ENCODE measurements at regions not wholly inside any gene's neighbourhood (a gene's known extent, or its start where the extent isn't known, plus 50 kb on each side); places are given as distances from the start of the nearest gene placed in this dataset.

GRCh38 chr12:69131077-69131476 lies 108.3 kb upstream of the CPSF6 start:
- ATAC-seq = no peak

GRCh38 chr12:69136931-69137613 lies 102.3 kb upstream of the CPSF6 start:
- Mint-ChIP-seq H3K27me3 (ENCODE audit: low read depth) (peaks cover 27% of the 10 kb centered on the region), H3K36me3 (ENCODE audit: insufficient read depth) (peaks cover 4% of the 10 kb centered on the region), H3K4me3 (no peak overlapping the region), H3K9me3 (peaks cover 24% of the 10 kb centered on the region), H3K4me1 (ENCODE audit: low read depth) (no peaks in the 10 kb centered on the region)
- ATAC-seq (no peak), DNase-seq (no peak)

More at GRCh38 chr12:69131077-69131476, 108.3 kb upstream of the CPSF6 start:
- Mint-ChIP-seq H3K9me3 (no peaks in the 10 kb centered on the region), H3K27me3 (ENCODE audit: low read depth) (peaks cover 13% of the 10 kb centered on the region), H3K36me3 (ENCODE audit: insufficient read depth) (no peaks in the 10 kb centered on the region), H3K4me3 (no peak overlapping the region), H3K4me1 (ENCODE audit: low read depth) (no peaks in the 10 kb centered on the region)
- no peak for DNase-seq

DNA sequence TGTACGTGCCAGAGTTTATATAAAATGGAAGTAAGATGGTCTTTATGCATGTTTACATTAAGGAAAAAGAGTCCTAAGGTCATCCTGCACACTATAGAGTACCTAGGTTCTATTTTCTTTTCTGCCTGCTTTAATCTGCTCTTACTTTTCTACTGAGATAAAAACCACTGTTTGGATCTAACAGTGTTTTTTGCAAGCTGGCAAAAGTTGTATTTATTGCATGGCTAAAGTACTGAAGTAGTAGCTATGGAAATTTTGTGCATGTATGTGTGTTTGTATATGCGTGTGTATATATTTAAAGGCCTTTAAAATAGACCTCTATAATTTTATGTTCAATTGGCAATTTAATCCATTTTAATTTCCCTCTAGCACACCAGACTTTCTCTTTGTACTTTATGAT lies 98.3 kb upstream of the CPSF6 start:
- peaks cover 4% of the 10 kb centered on the region for H3K36me3 Mint-ChIP-seq (ENCODE audit: insufficient read depth)
- no peak for ATAC-seq
- no peak for DNase-seq
- peaks cover 24% of the 10 kb centered on the region for H3K9me3 Mint-ChIP-seq
- no peak overlapping the region for H3K4me3 Mint-ChIP-seq
- H3K27me3 Mint-ChIP-seq (ENCODE audit: low read depth) = peaks cover 13% of the 10 kb centered on the region
- H3K4me1 Mint-ChIP-seq (ENCODE audit: low read depth) = no peaks in the 10 kb centered on the region

DNA sequence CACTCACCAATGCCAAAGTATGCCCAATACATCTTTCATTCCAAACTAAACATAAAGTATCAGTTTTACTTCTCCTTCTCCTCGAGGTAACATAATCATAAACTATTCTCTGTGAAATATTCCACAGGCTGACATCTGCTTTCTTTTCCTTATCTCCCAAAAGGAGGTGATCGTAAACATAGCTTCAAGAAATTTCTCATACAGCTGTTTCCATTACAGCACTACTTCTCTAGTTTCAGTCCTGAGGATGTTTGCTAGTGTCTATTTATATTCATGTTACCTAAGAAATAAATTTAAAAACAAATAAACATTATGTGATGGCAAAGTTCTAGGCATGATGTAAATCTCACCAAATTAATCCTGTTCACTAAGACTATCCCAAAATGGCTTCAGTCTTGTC lies 90.1 kb upstream of the CPSF6 start:
- no peak for ATAC-seq
- Mint-ChIP-seq H3K4me1 (ENCODE audit: low read depth) (peaks cover 8% of the 10 kb centered on the region), H3K36me3 (ENCODE audit: insufficient read depth) (no peaks in the 10 kb centered on the region), H3K27me3 (ENCODE audit: low read depth) (no peaks in the 10 kb centered on the region), H3K4me3 (no peak overlapping the region), H3K9me3 (no peaks in the 10 kb centered on the region)
- DNase-seq = no peak

DNA sequence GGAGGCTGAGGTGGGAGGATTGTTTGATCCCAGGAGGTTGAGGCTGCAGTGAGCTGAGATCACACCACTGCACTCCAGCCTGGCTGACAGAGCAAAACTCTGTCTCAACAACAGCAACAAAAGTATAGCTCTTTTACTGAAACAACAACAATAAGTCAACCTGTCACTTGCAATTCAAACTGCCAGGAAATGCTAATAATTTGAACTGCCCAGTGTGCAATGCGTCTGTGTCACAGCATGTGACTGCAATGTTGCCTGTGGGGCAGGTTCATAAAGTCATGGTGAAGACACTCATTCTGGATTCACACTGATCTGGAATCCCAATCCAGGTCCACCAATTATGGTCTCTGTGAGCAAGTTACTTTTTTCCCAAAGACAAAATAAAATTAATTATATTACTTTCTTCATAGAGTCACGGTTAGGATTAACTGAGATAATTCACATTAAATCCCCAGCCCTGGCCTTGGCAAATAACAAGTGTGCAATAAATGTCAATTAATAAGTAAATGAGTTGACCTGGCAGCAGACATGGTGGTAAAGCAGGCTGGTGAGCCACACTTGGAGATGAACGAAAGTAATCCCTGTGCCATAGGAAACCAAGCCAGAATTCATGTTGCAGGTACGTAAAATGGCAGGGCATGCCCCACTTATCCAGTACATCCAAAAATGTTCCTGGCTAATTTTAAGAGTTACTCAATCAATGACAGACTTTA lies 89.1 kb upstream of the CPSF6 start:
- no peaks in the 10 kb centered on the region for H3K9me3 Mint-ChIP-seq
- no peaks in the 10 kb centered on the region for H3K27me3 Mint-ChIP-seq (ENCODE audit: low read depth)
- H3K4me1 Mint-ChIP-seq (ENCODE audit: low read depth) = peaks cover 17% of the 10 kb centered on the region
- ATAC-seq (no peak), DNase-seq (no peak)
- H3K4me3 Mint-ChIP-seq = no peak overlapping the region
- H3K36me3 Mint-ChIP-seq (ENCODE audit: insufficient read depth) = no peaks in the 10 kb centered on the region

GRCh38 chr12:69150796-69151127 lies 88.6 kb upstream of the CPSF6 start:
- ATAC-seq = no peak

GRCh38 chr12:69151254-69151764 lies 88.1 kb upstream of the CPSF6 start:
- H3K27me3 Mint-ChIP-seq (ENCODE audit: low read depth) = no peaks in the 10 kb centered on the region
- H3K4me1 Mint-ChIP-seq (ENCODE audit: low read depth) = peaks cover 21% of the 10 kb centered on the region
- ATAC-seq = no peak
- DNase-seq = no peak
- no peaks in the 10 kb centered on the region for H3K36me3 Mint-ChIP-seq (ENCODE audit: insufficient read depth)
- H3K4me3 Mint-ChIP-seq = no peak overlapping the region
- no peaks in the 10 kb centered on the region for H3K9me3 Mint-ChIP-seq

More at GRCh38 chr12:69150796-69151127, 88.6 kb upstream of the CPSF6 start:
- Mint-ChIP-seq H3K4me3 (no peak overlapping the region), H3K9me3 (no peaks in the 10 kb centered on the region), H3K36me3 (ENCODE audit: insufficient read depth) (no peaks in the 10 kb centered on the region), H3K27me3 (ENCODE audit: low read depth) (no peaks in the 10 kb centered on the region), H3K4me1 (ENCODE audit: low read depth) (peaks cover 21% of the 10 kb centered on the region)
- no peak for DNase-seq

DNA sequence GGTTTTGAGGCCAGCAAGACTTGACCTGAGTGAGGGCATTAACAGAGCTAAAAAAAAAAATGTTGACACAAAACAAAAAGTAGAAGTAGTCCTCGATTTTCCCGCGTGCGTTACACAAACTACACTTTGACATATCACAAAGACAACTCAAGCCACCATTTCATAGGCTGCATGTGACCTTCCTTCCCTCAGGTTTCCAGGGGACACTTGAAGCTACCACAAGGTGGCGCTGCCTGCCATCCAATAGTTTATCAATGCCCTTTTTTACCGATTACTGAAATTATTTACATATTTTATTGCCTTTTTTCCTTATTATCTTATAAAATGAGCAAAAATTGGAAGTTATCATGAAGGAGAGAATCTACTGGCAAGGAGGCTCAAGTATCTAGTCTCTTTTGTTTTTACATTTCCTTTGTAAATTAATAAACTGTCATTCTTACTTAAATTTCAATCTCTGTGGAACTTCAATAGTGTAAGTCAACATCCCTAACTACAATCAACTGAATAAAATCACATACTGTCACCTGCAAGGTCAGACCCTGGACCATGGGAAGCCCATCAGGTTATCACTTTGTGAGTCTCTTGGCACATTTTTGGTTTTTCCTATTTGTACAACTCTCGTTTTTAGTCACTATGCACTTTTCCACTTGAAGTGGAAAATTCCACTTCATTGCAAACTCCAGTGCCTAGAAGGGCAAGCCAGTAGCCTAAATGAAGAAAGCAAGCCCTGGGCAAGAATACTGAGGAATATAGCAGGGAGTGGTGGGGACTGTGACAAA lies 84.6 kb upstream of the CPSF6 start:
- no peaks in the 10 kb centered on the region for H3K27me3 Mint-ChIP-seq (ENCODE audit: low read depth)
- H3K36me3 Mint-ChIP-seq (ENCODE audit: insufficient read depth) = no peaks in the 10 kb centered on the region
- peak; percentile 56 to 65 for ATAC-seq
- H3K9me3 Mint-ChIP-seq = no peaks in the 10 kb centered on the region
- no peak overlapping the region for H3K4me3 Mint-ChIP-seq
- peaks cover 27% of the 10 kb centered on the region for H3K4me1 Mint-ChIP-seq (ENCODE audit: low read depth)
- DNase-seq = peak; percentile 77

GRCh38 chr12:69157023-69157655 lies 82.2 kb upstream of the CPSF6 start:
- Mint-ChIP-seq H3K4me3 (peak overlapping the region; percentile 60), H3K4me1 (ENCODE audit: low read depth) (peaks cover 38% of the 10 kb centered on the region), H3K36me3 (ENCODE audit: insufficient read depth) (no peaks in the 10 kb centered on the region), H3K27me3 (ENCODE audit: low read depth) (no peaks in the 10 kb centered on the region), H3K9me3 (no peaks in the 10 kb centered on the region)
- ATAC-seq = peak; percentile 83 to 89
- peak; percentile 86 for DNase-seq

DNA sequence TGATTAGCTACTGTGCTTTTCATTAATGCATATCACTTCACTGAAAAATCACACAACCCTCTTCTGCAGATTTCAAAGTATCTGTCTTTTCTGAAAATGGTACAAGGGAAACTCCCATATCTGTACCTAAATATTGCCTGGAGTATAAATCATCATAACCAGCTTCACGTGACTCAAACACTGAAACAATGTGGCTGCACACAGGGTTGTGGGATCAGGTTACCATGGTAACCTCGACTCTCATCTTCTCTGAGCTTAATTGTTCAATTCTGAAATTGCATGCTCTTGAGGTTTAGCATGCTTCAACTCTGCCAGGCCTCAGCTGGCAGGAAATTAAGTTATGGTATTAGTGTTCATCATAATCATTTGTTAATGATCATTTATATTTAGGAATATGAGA lies 77.5 kb upstream of the CPSF6 start:
- Mint-ChIP-seq H3K4me1 (ENCODE audit: low read depth) (peaks cover 16% of the 10 kb centered on the region), H3K27me3 (ENCODE audit: low read depth) (no peaks in the 10 kb centered on the region), H3K4me3 (no peak overlapping the region), H3K9me3 (no peaks in the 10 kb centered on the region), H3K36me3 (ENCODE audit: insufficient read depth) (no peaks in the 10 kb centered on the region)
- DNase-seq (no peak), ATAC-seq (peak; percentile 94 to 95)

DNA sequence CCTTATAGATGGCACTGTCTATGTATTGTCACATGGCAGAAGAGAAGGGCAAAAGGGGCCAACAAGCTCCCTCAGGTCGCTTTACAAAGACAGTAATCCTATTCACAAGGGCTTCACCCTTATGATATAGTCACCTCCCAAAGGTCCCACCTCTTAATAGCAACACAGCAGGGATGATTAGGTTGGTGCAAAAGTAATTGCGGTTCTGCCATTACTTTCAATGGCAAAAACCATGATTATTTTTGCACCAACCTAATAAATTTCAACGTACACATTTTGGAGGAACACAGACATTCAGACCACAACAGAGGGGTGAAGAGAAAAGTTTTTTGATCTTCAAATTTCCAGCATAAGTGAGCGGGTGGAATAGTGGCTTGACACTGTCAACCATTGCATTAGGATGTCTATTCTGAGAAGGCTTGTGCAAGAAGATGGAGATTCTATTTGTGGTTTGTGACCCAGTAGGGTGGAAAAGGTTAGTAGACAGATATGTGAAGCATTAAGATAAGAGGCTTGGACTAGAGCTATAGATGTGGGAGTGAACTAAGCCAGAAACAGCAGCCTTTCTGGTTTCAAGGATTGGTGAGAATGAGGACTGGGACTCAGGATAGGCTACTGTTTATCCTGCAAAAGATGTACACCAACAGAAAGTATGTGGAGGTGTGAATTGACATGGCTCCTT lies 75.5 kb upstream of the CPSF6 start:
- Mint-ChIP-seq H3K36me3 (ENCODE audit: insufficient read depth) (no peaks in the 10 kb centered on the region), H3K27me3 (ENCODE audit: low read depth) (no peaks in the 10 kb centered on the region), H3K4me3 (no peak overlapping the region), H3K9me3 (no peaks in the 10 kb centered on the region), H3K4me1 (ENCODE audit: low read depth) (peaks cover 12% of the 10 kb centered on the region)
- no peak for ATAC-seq
- DNase-seq = no peak

- no peak for ATAC-seq
- no peaks in the 10 kb centered on the region for H3K27me3 Mint-ChIP-seq (ENCODE audit: low read depth)
Measured at GRCh38 chr12:69167648-69168165, 71.7 kb upstream of the CPSF6 start.

DNA sequence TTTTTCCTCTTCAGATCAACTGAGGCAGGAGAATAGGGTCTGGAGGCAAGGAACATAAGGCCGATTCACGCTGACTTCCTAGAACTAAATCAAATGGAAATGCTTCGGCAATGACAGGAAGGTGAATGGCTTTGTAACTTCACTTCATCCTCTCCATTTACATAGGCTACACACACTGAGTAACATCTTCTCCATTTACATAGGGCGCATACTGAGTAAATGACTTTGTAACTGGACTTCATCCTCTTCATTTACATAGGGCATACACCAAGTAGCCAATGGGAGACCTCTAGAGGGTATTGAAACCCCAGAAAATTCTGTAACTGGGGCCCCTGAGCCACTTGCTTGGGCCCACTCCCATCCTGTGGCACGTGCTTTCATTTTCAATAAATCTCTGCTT lies 71.0 kb upstream of the CPSF6 start:
- H3K27me3 Mint-ChIP-seq (ENCODE audit: low read depth) = no peaks in the 10 kb centered on the region
- no peak for ATAC-seq
- DNase-seq = no peak
- no peaks in the 10 kb centered on the region for H3K36me3 Mint-ChIP-seq (ENCODE audit: insufficient read depth)
- no peaks in the 10 kb centered on the region for H3K4me1 Mint-ChIP-seq (ENCODE audit: low read depth)
- H3K4me3 Mint-ChIP-seq = no peak overlapping the region
- H3K9me3 Mint-ChIP-seq = no peaks in the 10 kb centered on the region

More at GRCh38 chr12:69167648-69168165, 71.7 kb upstream of the CPSF6 start:
- no peaks in the 10 kb centered on the region for H3K9me3 Mint-ChIP-seq
- no peak for DNase-seq
- no peaks in the 10 kb centered on the region for H3K4me1 Mint-ChIP-seq (ENCODE audit: low read depth)
- no peaks in the 10 kb centered on the region for H3K36me3 Mint-ChIP-seq (ENCODE audit: insufficient read depth)
- H3K4me3 Mint-ChIP-seq = no peak overlapping the region
